HUES48 (cell line): ENCODE measurements at regions not wholly inside any gene's neighbourhood (a gene's known extent, or its start where the extent isn't known, plus 50 kb on each side); places are given as distances from the start of the nearest gene placed in this dataset.

Source experiments
- H3K27ac ChIP-seq: one replicate; pipeline ENCODE4 v1.7.0; 2013; ENCODE audit warnings: low read depth, low read length, inconsistent platforms
- H3K27me3 ChIP-seq: 2 replicates; pipeline ENCODE4 v1.6.1; 2013; ENCODE audit warnings: mild to moderate bottlenecking, low read length; ENCODE audit not compliant: control insufficient read depth, insufficient read depth
- H3K36me3 ChIP-seq: 2 replicates; pipeline ENCODE4 v1.6.1; 2013; ENCODE audit warnings: low read length; ENCODE audit not compliant: control insufficient read depth, insufficient read depth
- H3K4me1 ChIP-seq: 2 replicates; pipeline ENCODE4 v1.6.1; 2013; ENCODE audit warnings: mild to moderate bottlenecking, low read length; ENCODE audit not compliant: control insufficient read depth, insufficient read depth
- H3K4me3 ChIP-seq: 2 replicates; pipeline ENCODE4 v1.5.1; 2013; ENCODE audit warnings: mild to moderate bottlenecking, low read depth, low read length
- H3K9ac ChIP-seq: 2 replicates; pipeline ENCODE4 v1.6.1; 2013; ENCODE audit warnings: mild to moderate bottlenecking, low read depth, low read length, moderate library complexity
- H3K9me3 ChIP-seq: 2 replicates; pipeline ENCODE4 v1.6.1; 2013; ENCODE audit warnings: low read length; ENCODE audit not compliant: control insufficient read depth, insufficient read depth

- H3K36me3 ChIP-seq, result no peaks in the 10 kb centered on the region
- H3K9me3 ChIP-seq, result no peaks in the 10 kb centered on the region
- H3K4me3 ChIP-seq, result no peak overlapping the region
- H3K27ac ChIP-seq, result no peak overlapping the region
- H3K9ac ChIP-seq, result no peak overlapping the region
- no peaks in the 10 kb centered on the region for H3K4me1 ChIP-seq
- no peaks in the 10 kb centered on the region for H3K27me3 ChIP-seq
These were observed 62.7 kb upstream of the CPLX2 start for GRCh38 chr5:175808711-175809110.

DNA sequence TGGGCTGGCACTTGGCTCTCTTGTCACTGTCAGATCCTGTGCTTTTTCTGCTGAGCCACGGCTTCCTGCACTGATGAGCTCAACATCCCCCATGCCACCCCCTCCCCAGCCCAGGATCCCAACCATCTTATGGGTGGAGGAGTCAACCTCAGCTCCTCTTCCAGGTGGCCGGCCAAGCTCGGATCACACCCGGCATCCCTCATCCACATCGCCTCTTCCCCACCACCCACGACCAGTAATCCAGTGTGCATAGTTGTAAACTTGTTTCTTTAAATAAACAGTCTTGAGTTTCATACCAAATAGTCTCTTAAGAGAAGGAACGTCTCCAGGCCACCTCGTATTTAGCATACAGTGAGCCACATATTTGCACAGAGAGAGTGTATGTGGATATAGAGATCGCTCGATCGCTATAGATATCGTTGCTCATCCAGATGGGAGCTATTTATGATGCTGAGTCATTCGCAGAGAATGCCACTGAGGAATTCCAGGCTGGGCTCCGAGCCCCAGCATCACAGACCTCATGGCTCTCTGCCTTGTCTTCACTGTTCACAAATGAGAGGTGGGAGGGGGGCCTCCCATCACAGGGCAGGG, 61.8 kb upstream of the CPLX2 start:
- Histone ChIP-seq H3K9ac (no peak overlapping the region), H3K9me3 (no peaks in the 10 kb centered on the region), H3K36me3 (no peaks in the 10 kb centered on the region), H3K4me3 (no peak overlapping the region), H3K27me3 (no peaks in the 10 kb centered on the region), H3K27ac (no peak overlapping the region), H3K4me1 (no peaks in the 10 kb centered on the region)

- Histone ChIP-seq H3K4me1 (no peaks in the 10 kb centered on the region), H3K36me3 (no peaks in the 10 kb centered on the region), H3K4me3 (no peak overlapping the region), H3K27ac (no peak overlapping the region), H3K27me3 (no peaks in the 10 kb centered on the region), H3K9ac (no peak overlapping the region), H3K9me3 (no peaks in the 10 kb centered on the region)
These were observed 60.9 kb upstream of the CPLX2 start for GRCh38 chr5:175810457-175810856.

GRCh38 chr5:175811589-175811988, 59.8 kb upstream of the CPLX2 start:
- Histone ChIP-seq H3K36me3 (no peaks in the 10 kb centered on the region), H3K27ac (no peak overlapping the region), H3K4me1 (no peaks in the 10 kb centered on the region), H3K4me3 (no peak overlapping the region), H3K9me3 (no peaks in the 10 kb centered on the region), H3K27me3 (no peaks in the 10 kb centered on the region), H3K9ac (no peak overlapping the region)

- Histone ChIP-seq H3K27me3 (no peaks in the 10 kb centered on the region), H3K27ac (no peak overlapping the region), H3K4me3 (no peak overlapping the region), H3K9me3 (no peaks in the 10 kb centered on the region), H3K4me1 (no peaks in the 10 kb centered on the region), H3K36me3 (no peaks in the 10 kb centered on the region), H3K9ac (no peak overlapping the region)
These were observed 57.3 kb upstream of the CPLX2 start for GRCh38 chr5:175813943-175814630.

DNA sequence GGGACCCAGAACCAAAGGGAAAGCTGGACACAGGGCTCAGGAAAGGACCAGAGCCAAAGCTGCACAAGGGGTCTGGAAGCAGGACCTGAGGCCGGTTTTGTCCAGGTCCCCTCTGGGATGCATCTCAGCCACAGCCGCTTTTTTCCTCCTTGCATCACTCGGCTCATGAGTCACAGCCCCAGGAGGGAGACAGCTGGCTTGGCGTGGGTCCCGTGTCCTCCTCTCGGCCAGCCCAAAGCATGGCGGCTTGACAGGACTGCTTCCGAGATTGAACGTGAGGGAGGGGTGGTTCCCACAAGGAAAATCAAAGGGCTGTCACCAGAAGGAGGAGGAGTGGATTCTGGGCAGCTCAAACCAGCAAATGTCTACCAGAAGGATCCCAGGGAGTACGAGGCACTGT, 56.7 kb upstream of the CPLX2 start:
- Histone ChIP-seq H3K9ac (no peak overlapping the region), H3K36me3 (no peaks in the 10 kb centered on the region), H3K27me3 (no peaks in the 10 kb centered on the region), H3K4me1 (no peaks in the 10 kb centered on the region), H3K9me3 (no peaks in the 10 kb centered on the region), H3K27ac (no peak overlapping the region), H3K4me3 (no peak overlapping the region)

DNA sequence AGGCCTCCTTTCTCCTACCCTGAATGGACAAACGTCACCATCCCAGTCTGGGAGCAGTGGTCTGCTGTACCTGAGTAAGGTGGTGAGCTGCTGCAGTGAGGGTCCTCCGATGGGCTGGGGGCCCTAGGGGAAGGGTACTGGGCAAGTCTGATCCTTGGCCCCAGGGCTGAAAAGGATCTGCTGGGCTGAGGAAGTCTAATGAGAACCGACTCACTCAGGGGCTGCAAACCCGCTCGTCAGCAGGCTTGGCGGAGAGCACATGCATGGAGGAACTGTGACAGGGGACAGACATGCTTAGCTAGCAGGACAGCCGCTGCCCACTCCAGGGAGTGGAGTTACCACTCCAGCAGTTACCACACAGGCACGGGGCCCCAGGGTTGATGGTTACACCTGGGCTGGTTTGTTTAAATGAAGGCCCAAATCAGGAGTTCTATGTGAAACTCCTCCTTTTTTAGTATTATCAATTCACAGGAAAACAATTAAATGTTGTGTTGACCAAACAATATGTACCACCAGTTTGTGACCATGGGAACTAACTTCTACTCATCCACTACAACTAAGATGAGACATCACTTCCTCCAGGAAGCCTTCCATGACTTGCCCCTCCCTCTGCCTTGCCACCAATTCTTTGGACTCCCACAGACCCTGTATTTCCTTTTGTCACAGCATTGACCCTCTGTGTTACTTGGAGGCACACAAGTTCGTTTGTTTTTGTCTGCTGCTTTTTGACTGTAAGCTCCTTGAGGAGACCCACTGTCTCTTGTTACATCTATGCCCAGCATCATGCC, 56.1 kb upstream of the CPLX2 start:
- Histone ChIP-seq H3K4me1 (no peaks in the 10 kb centered on the region), H3K4me3 (no peak overlapping the region), H3K9me3 (no peaks in the 10 kb centered on the region), H3K9ac (no peak overlapping the region), H3K27me3 (no peaks in the 10 kb centered on the region), H3K27ac (no peak overlapping the region), H3K36me3 (no peaks in the 10 kb centered on the region)

- H3K27me3 ChIP-seq, result no peaks in the 10 kb centered on the region
- no peak overlapping the region for H3K9ac ChIP-seq
- H3K4me3 ChIP-seq, result no peak overlapping the region
- H3K27ac ChIP-seq, result no peak overlapping the region
- H3K9me3 ChIP-seq, result no peaks in the 10 kb centered on the region
- H3K4me1 ChIP-seq, result no peaks in the 10 kb centered on the region
- no peaks in the 10 kb centered on the region for H3K36me3 ChIP-seq
These were observed 55.0 kb upstream of the CPLX2 start for GRCh38 chr5:175816348-175816747.

GRCh38 chr5:175819090-175819425, 52.3 kb upstream of the CPLX2 start:
- H3K9me3 ChIP-seq, result no peaks in the 10 kb centered on the region
- H3K27me3 ChIP-seq, result no peaks in the 10 kb centered on the region
- H3K27ac ChIP-seq, result no peak overlapping the region
- no peak overlapping the region for H3K4me3 ChIP-seq
- H3K36me3 ChIP-seq, result no peaks in the 10 kb centered on the region
- H3K9ac ChIP-seq, result no peak overlapping the region
- H3K4me1 ChIP-seq, result peaks cover 14% of the 10 kb centered on the region

DNA sequence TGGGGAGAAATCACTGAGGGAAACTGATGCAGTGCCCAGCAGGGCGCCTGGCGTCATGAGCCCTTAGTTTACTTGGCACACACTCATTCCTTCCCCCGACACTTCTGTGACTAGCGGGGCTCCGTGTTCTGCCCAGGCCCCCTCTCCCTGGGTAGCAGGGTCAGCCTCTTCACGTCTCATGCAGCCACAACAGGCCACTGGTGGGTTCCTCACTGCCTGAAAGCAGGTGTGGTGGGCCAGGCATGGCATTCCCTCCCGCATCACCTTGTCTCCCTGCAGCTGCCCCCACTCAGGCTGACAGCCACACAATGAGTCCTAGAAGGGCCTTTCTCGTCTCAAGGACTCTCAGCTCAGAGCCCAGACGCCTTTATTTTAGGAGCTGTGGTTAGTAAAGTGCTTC, 51.1 kb upstream of the CPLX2 start:
- H3K4me3 ChIP-seq, result no peak overlapping the region
- no peaks in the 10 kb centered on the region for H3K9me3 ChIP-seq
- no peak overlapping the region for H3K27ac ChIP-seq
- H3K27me3 ChIP-seq, result no peaks in the 10 kb centered on the region
- no peaks in the 10 kb centered on the region for H3K36me3 ChIP-seq
- no peak overlapping the region for H3K9ac ChIP-seq
- peaks cover 19% of the 10 kb centered on the region for H3K4me1 ChIP-seq
